ENCODE measurements at regions not wholly inside any gene's neighbourhood (a gene's known extent, or its start where the extent isn't known, plus 50 kb on each side); places are given as distances from the start of the nearest gene placed in this dataset.

GRCh38 chr1:55418208-55419000, 203.2 kb upstream of the USP24 start:
- Histone ChIP-seq H3K27me3 (ENCODE audit: insufficient read depth, low read length) (no peaks in the 10 kb centered on the region), H2BK20ac (ENCODE audit: low read depth, low read length, poor library complexity, severe bottlenecking) (no peak overlapping the region), H4K5ac (ENCODE audit: insufficient read length, low read depth, low read length) (no peak overlapping the region), H4K91ac (ENCODE audit: insufficient read length, low read depth, low read length) (no peak overlapping the region), H3K4me1 (ENCODE audit: insufficient read depth, low read length) (no peaks in the 10 kb centered on the region), H2BK5ac (ENCODE audit: insufficient read length, low read length) (no peak overlapping the region), H2AK5ac (ENCODE audit: insufficient read length, low read length) (no peak overlapping the region), H3K9ac (ENCODE audit: extremely low read depth, insufficient read length, low read length) (no peak overlapping the region), H3K4ac (ENCODE audit: low read depth, low read length) (no peak overlapping the region), H3K79me2 (ENCODE audit: insufficient read depth, low read length) (no peaks in the 10 kb centered on the region), H3K79me1 (ENCODE audit: insufficient read depth, low read depth, low read length, poor library complexity, severe bottlenecking) (no peaks in the 10 kb centered on the region), H3K27ac (ENCODE audit: insufficient read length, low read depth, low read length) (no peak overlapping the region), H3K56ac (ENCODE audit: insufficient read length, low read depth, low read length) (no peak overlapping the region), H3K14ac (ENCODE audit: insufficient read depth, low read length) (no peak overlapping the region), H2AFZ (ENCODE audit: low read length) (no peak overlapping the region), H3K23me2 (ENCODE audit: insufficient read length, low read depth, low read length, poor library complexity, severe bottlenecking) (no peaks in the 10 kb centered on the region), H2BK15ac (ENCODE audit: low read depth, low read length) (no peak overlapping the region), H3T11ph (ENCODE audit: low read length) (no peak overlapping the region), H2BK120ac (ENCODE audit: low read depth, low read length, poor library complexity, severe bottlenecking) (no peak overlapping the region), H3K4me2 (ENCODE audit: insufficient read depth, insufficient read length, low read length) (no peak overlapping the region), H4K8ac (replicated peaks; ENCODE audit: insufficient read length, low read depth, low read length) (no peak overlapping the region), H3K18ac (ENCODE audit: insufficient read length, low read depth, low read length) (no peak overlapping the region), H2BK12ac (ENCODE audit: insufficient read length, low read depth, low read length) (no peak overlapping the region), H3K23ac (ENCODE audit: insufficient read length, low read depth, low read length) (no peak overlapping the region), H4K20me1 (ENCODE audit: control insufficient read depth, insufficient read depth, insufficient read length) (no peaks in the 10 kb centered on the region), H3K9me3 (ENCODE audit: control insufficient read depth, low read depth, low read length) (no peaks in the 10 kb centered on the region)
- TF ChIP-seq, protein P1, sequence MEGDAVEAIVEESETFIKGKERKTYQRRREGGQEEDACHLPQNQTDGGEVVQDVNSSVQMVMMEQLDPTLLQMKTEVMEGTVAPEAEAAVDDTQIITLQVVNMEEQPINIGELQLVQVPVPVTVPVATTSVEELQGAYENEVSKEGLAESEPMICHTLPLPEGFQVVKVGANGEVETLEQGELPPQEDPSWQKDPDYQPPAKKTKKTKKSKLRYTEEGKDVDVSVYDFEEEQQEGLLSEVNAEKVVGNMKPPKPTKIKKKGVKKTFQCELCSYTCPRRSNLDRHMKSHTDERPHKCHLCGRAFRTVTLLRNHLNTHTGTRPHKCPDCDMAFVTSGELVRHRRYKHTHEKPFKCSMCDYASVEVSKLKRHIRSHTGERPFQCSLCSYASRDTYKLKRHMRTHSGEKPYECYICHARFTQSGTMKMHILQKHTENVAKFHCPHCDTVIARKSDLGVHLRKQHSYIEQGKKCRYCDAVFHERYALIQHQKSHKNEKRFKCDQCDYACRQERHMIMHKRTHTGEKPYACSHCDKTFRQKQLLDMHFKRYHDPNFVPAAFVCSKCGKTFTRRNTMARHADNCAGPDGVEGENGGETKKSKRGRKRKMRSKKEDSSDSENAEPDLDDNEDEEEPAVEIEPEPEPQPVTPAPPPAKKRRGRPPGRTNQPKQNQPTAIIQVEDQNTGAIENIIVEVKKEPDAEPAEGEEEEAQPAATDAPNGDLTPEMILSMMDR (conservative IDR thresholded peaks at IDR 0.05), result no peak
- H3K9me3 Mint-ChIP-seq, result peaks cover 0 to 6% of the 10 kb centered on the region in 2 experiments; a peak in 2 of 5 replicates
- no peaks in the 10 kb centered on the region for H3K36me3 Mint-ChIP-seq (ENCODE audit: insufficient read depth in 1 of 3, low read depth in 3 of 3)
- no peak overlapping the region for H3K4me3 Mint-ChIP-seq
- H3K27ac Mint-ChIP-seq, result no peak overlapping the region
- H3K4me1 Mint-ChIP-seq, result no peaks in the 10 kb centered on the region
- no CpG with 5 or more reads among the region's 10 CpGs for WGBS (ENCODE audit: extremely low coverage, insufficient read length, low lambda C conversion rate)
- no peak for DNase-seq
- H3K27me3 Mint-ChIP-seq (ENCODE audit: low read depth), result peaks cover 2% of the 10 kb centered on the region; the same call in 1 of the 2 replicates

All from H9 (cell line).